ENCODE measurements at regions not wholly inside any gene's neighbourhood (a gene's known extent, or its start where the extent isn't known, plus 50 kb on each side); places are given as distances from the start of the nearest gene placed in this dataset.

DNA sequence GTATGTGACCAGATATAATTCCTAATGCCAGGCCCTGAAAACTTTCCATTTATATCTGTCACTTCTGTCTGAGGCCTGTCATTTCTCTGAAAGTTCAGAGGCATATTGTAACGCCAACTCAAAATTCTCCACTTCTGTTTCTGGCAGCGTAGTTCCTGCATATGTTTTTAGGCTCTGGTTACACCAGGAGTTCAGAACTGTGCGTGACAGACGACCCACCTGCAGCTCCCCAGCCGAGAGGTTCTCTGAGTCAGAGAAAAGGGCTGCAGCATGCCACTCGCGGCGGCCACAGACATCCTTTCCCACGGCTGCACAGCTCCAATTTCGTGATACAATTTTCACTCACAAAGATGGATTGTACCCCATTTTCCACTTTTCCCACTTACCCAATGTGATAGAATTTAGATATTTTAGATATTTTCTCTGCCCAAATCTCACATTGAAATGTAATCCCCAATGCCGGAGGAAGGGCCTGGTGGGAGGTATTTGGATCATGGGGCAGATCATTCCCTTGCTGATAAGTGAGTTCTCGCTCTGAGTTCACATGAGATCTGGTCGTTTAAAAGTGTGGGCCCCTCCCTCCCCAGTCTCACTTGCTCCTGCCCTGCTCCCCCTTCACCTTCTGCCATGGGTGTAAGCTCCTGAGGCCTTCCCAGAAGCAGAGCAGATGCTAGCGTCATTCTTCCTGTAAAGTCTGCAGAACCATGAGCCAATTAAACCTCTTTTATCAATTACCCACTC lies 308.1 kb downstream of the LIG4 start:
- H3K4me1 Mint-ChIP-seq: no peaks in the 10 kb centered on the region
- TF ChIP-seq, protein P1, sequence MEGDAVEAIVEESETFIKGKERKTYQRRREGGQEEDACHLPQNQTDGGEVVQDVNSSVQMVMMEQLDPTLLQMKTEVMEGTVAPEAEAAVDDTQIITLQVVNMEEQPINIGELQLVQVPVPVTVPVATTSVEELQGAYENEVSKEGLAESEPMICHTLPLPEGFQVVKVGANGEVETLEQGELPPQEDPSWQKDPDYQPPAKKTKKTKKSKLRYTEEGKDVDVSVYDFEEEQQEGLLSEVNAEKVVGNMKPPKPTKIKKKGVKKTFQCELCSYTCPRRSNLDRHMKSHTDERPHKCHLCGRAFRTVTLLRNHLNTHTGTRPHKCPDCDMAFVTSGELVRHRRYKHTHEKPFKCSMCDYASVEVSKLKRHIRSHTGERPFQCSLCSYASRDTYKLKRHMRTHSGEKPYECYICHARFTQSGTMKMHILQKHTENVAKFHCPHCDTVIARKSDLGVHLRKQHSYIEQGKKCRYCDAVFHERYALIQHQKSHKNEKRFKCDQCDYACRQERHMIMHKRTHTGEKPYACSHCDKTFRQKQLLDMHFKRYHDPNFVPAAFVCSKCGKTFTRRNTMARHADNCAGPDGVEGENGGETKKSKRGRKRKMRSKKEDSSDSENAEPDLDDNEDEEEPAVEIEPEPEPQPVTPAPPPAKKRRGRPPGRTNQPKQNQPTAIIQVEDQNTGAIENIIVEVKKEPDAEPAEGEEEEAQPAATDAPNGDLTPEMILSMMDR (IDR thresholded peaks at IDR 0.05; ENCODE audit: unreplicated experiment in 3 of 3): no peak
- no peaks in the 10 kb centered on the region for H3K36me3 Mint-ChIP-seq (ENCODE audit: low read depth)
- H3K27me3 Mint-ChIP-seq (ENCODE audit: low read depth): no peaks in the 10 kb centered on the region
- no peaks in the 10 kb centered on the region for H3K9me3 Mint-ChIP-seq
- no peak overlapping the region for H3K27ac Mint-ChIP-seq
- no peak overlapping the region for H3K4me3 Mint-ChIP-seq

DNA sequence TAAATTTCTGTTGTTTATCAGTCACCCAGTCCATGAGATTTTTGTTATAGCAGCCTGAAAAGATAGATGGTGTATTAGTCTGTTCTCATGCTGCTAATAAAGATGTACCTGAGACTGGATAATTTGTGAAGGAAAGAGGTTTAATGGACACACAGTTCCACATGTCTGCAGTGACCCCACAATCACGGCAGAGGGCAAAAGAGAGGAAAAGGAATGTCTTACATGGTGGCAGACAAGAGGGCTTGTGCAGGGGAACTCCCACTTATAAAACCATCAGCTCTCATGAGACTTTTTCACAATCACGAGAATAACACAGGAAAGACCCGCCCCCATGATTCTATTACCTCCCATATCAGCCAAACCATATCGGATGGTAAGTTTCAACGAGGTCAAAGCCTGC lies 309.2 kb downstream of the LIG4 start:
- Mint-ChIP-seq H3K4me1 (no peaks in the 10 kb centered on the region), H3K27me3 (ENCODE audit: low read depth) (no peaks in the 10 kb centered on the region), H3K9me3 (no peaks in the 10 kb centered on the region), H3K36me3 (ENCODE audit: low read depth) (no peaks in the 10 kb centered on the region), H3K27ac (no peak overlapping the region), H3K4me3 (no peak overlapping the region)
- TF ChIP-seq, protein P1 (IDR thresholded peaks at IDR 0.05; ENCODE audit: unreplicated experiment in 3 of 3): no peak

DNA sequence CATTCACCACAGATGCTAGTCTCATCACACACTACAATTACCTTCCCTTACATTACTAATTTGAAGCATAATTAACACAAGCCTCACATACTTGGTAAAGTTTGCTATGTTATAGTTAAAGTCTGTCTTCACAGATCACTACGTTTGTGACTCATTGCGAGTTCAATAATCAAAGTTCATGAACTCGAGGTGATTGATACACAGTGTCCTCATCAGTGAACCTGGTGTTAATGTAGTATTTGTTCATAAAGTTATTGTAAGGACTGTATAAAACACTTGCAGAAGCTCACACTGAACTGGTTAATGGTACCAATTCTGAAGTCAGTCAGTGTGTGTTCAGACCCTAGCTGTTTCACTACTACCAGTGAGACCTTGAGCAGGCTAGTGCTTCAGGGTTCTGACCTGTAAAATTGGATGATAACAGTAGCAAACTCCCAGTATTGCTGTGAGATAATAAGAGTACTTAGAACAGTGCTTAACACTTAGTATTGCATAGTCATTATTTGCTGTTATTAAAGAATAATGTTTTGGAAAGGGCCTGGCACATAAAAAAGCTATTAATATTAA lies 313.3 kb downstream of the LIG4 start:
- H3K4me3 Mint-ChIP-seq: no peak overlapping the region
- no peak overlapping the region for H3K27ac Mint-ChIP-seq
- no peaks in the 10 kb centered on the region for H3K27me3 Mint-ChIP-seq (ENCODE audit: low read depth)
- H3K4me1 Mint-ChIP-seq: no peaks in the 10 kb centered on the region
- TF ChIP-seq, protein P1 (IDR thresholded peaks at IDR 0.05; ENCODE audit: unreplicated experiment in 3 of 3): no peak
- H3K9me3 Mint-ChIP-seq: no peaks in the 10 kb centered on the region
- no peaks in the 10 kb centered on the region for H3K36me3 Mint-ChIP-seq (ENCODE audit: low read depth)

DNA sequence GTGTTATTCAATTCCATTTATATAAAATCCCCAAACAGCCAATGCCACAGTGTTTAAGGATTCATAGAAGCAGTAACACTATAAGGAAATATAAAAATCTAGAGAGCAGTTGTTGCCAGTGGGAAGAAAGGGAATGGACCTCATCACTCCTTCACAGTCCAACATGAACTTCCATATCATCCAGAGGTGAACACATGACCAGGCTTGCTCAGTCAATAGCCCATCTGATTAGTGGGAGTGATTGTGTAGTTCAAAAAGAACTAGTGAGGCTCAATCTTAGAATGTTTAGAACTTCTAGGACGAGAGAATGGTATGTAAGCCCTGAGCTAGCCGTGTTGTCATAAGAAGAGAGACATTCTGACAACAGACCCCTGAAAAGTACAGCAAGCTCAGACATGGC lies 314.1 kb downstream of the LIG4 start:
- Mint-ChIP-seq H3K9me3 (no peaks in the 10 kb centered on the region), H3K36me3 (ENCODE audit: low read depth) (no peaks in the 10 kb centered on the region), H3K4me3 (no peak overlapping the region), H3K4me1 (no peaks in the 10 kb centered on the region), H3K27me3 (ENCODE audit: low read depth) (no peaks in the 10 kb centered on the region), H3K27ac (no peak overlapping the region)
- TF ChIP-seq, protein P1 (IDR thresholded peaks at IDR 0.05; ENCODE audit: unreplicated experiment in 3 of 3): no peak

DNA sequence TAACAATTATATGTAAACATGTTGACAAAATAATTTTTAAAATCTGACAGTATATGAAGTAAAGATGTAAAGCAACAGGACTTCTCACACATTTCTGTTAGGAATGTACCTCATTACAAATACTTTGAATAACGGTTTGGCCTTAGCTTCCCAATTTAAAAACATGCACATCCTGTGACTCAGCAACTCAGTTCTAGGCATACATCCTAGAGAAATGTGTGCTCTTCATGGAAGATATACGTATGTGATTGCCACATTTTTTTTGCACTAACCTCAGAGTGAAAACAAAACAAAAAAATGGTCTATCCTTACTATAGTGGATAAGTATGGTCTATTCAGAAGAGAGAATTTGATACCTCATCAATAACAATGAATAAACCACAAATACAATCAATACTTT lies 314.6 kb downstream of the LIG4 start:
- Mint-ChIP-seq H3K27ac (no peak overlapping the region), H3K9me3 (no peaks in the 10 kb centered on the region), H3K4me1 (no peaks in the 10 kb centered on the region), H3K36me3 (ENCODE audit: low read depth) (no peaks in the 10 kb centered on the region), H3K4me3 (no peak overlapping the region), H3K27me3 (ENCODE audit: low read depth) (no peaks in the 10 kb centered on the region)
- TF ChIP-seq, protein P1 (IDR thresholded peaks at IDR 0.05; ENCODE audit: unreplicated experiment in 3 of 3): no peak

DNA sequence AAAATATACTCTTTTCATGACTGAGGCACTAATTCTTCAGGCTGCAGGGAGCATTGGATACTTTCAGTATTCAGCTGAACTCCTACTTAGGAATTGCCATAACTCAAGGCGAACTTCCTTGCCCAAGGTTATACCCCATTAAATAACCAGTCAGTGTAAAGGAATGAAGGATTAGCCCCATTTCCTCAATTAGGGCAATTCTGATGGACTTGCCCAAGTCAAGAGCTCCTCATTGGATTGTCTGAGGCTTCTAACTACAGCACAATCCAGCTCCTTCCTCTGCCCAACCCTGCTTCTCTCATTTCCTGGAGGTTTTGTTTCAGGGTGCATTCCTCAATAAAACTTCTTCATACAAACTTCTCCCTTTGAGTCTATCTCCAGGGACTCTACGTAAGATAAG lies 329.2 kb downstream of the LIG4 start:
- Mint-ChIP-seq H3K27ac (no peak overlapping the region), H3K4me3 (no peak overlapping the region), H3K27me3 (ENCODE audit: low read depth) (no peaks in the 10 kb centered on the region), H3K4me1 (no peaks in the 10 kb centered on the region), H3K36me3 (ENCODE audit: low read depth) (no peaks in the 10 kb centered on the region), H3K9me3 (no peaks in the 10 kb centered on the region)
- TF ChIP-seq, protein P1 (IDR thresholded peaks at IDR 0.05; ENCODE audit: unreplicated experiment in 3 of 3): no peak
